IMR-90 (cell line): ENCODE measurements at regions not wholly inside any gene's neighbourhood (a gene's known extent, or its start where the extent isn't known, plus 50 kb on each side); places are given as distances from the start of the nearest gene placed in this dataset.
A peak's percentile ranks its signal among the peaks of the same experiment; 100 is the strongest.

ENCODE experiments used
- ATAC-seq: fragments of 200-7000 bp; cut with Tn5 transposase; 2 replicates; pipeline ENCODE4 v1.9.1; 2020; ENCODE audit warnings: low read depth, mild to moderate bottlenecking, moderate library complexity
- BruUV-seq: library from RNA; stranded (reverse); fragments of 400-500 nt; replicated peaks from 2 replicates; lab custom pipeline; 2021; lab: Mats Ljungman, UMichigan
- CTCF ChIA-PET: fragments of 300-600 bp; formaldehyde crosslinking; extraction: SDS; loops from one replicate; lab custom pipeline; 2021; ENCODE audit warnings: antibody characterized with exemption; lab: Yijun Ruan, JAX
- POLR2A ChIA-PET: fragments of 300-600 bp; sonication (Branson Sonifier 250); formaldehyde crosslinking; loops from one replicate; lab custom pipeline; 2022; ENCODE audit warnings: antibody characterized with exemption; ENCODE audit not compliant: unreplicated experiment; lab: Charles Lee
- DNase-seq: peaks from one replicate; pipeline ENCODE4 v3.0.0; 2013
- H2AFZ ChIP-seq: replicated peaks from 2 replicates; pipeline ENCODE3; 2013; ENCODE audit warnings: low read length, mild to moderate bottlenecking; ENCODE audit not compliant: poor library complexity
- H2AK5ac ChIP-seq: 2 replicates; pipeline ENCODE4 v1.6.1; 2013; ENCODE audit warnings: low read depth, low read length, inconsistent platforms
- H2AK9ac ChIP-seq: replicated peaks from 2 replicates; pipeline ENCODE3; 2013; ENCODE audit warnings: mild to moderate bottlenecking, low read depth, low read length, moderate library complexity; ENCODE audit not compliant: poor library complexity
- H2BK120ac ChIP-seq: 2 replicates; pipeline ENCODE4 v1.6.1; 2013; ENCODE audit warnings: low read depth, low read length, inconsistent platforms
- H2BK15ac ChIP-seq: 3 replicates; pipeline ENCODE4 v1.6.1; 2013; ENCODE audit warnings: low read depth, low read length, inconsistent platforms
- H2BK20ac ChIP-seq: 2 replicates; pipeline ENCODE4 v1.6.1; 2013; ENCODE audit warnings: low read depth, mild to moderate bottlenecking, inconsistent platforms, low read length, moderate library complexity
- H2BK5ac ChIP-seq: 2 replicates; pipeline ENCODE4 v1.6.1; 2013; ENCODE audit warnings: mild to moderate bottlenecking, low read depth, low read length, inconsistent platforms; ENCODE audit not compliant: poor library complexity, severe bottlenecking
- H3K14ac ChIP-seq: replicated peaks from 2 replicates; pipeline ENCODE4 v1.6.1; 2013; ENCODE audit warnings: low read depth, low read length, inconsistent platforms
- H3K18ac ChIP-seq: 2 replicates; pipeline ENCODE4 v1.6.1; 2013; ENCODE audit warnings: low read depth, low read length, control low read depth
- H3K23ac ChIP-seq: 2 replicates; pipeline ENCODE4 v1.6.1; 2013; ENCODE audit warnings: low read depth, low read length, inconsistent platforms
- H3K27ac ChIP-seq: 2 replicates; pipeline ENCODE4 v1.5.1; 2013; ENCODE audit warnings: mild to moderate bottlenecking, control low read depth, low read length; ENCODE audit not compliant: insufficient read depth
- H3K27me3 ChIP-seq: 2 replicates; pipeline ENCODE4 v1.6.1; 2013; ENCODE audit warnings: low read length; ENCODE audit not compliant: control insufficient read depth, insufficient read depth
- H3K36me3 ChIP-seq: 2 replicates; pipeline ENCODE4 v1.6.1; 2013; ENCODE audit warnings: low read length, mixed read lengths; ENCODE audit not compliant: control insufficient read depth, insufficient read depth
- H3K4ac ChIP-seq: 2 replicates; pipeline ENCODE4 v1.6.1; 2013; ENCODE audit warnings: low read depth, low read length, inconsistent platforms
- H3K4me1 ChIP-seq: 2 replicates; pipeline ENCODE4 v1.6.1; 2013; ENCODE audit warnings: low read length, mixed read lengths; ENCODE audit not compliant: control insufficient read depth, insufficient read depth
- H3K4me2 ChIP-seq: 2 replicates; pipeline ENCODE4 v1.6.1; 2013; ENCODE audit warnings: low read depth, mild to moderate bottlenecking, control low read depth, low read length, moderate library complexity
- H3K4me3 ChIP-seq: 2 replicates; pipeline ENCODE4 v1.5.1; 2013; ENCODE audit warnings: low read depth, mild to moderate bottlenecking, control low read depth, low read length, moderate library complexity; ENCODE audit not compliant: insufficient read depth
- H3K56ac ChIP-seq: 2 replicates; pipeline ENCODE4 v1.6.1; 2013; ENCODE audit warnings: low read length, inconsistent platforms; ENCODE audit not compliant: insufficient read depth; ENCODE audit errors: extremely low read depth
- H3K79me1 ChIP-seq, 2 experiments: 2 replicates each; pipeline ENCODE4 v1.6.1; 2013; ENCODE audit warnings: low read length in 2 of 2, inconsistent platforms in 1 of 2, low read depth in 1 of 2
- H3K9ac ChIP-seq: 2 replicates; pipeline ENCODE4 v1.6.1; 2013; ENCODE audit warnings: low read depth, low read length, control low read depth
- H3K9me1 ChIP-seq: 2 replicates; pipeline ENCODE4 v1.6.1; 2013; ENCODE audit warnings: low read length, inconsistent platforms; ENCODE audit not compliant: insufficient read depth
- H3K9me3 ChIP-seq: 2 replicates; pipeline ENCODE4 v1.6.1; 2013; ENCODE audit warnings: low read length; ENCODE audit not compliant: control insufficient read depth, insufficient read depth
- H4K20me1 ChIP-seq: 2 replicates; pipeline ENCODE4 v1.6.1; 2013; ENCODE audit warnings: low read length, inconsistent platforms; ENCODE audit not compliant: insufficient read depth
- H4K5ac ChIP-seq: 2 replicates; pipeline ENCODE4 v1.6.1; 2013; ENCODE audit warnings: mild to moderate bottlenecking, low read depth, low read length, control low read depth
- H4K8ac ChIP-seq, 2 experiments: 2 replicates each; pipeline ENCODE4 v1.6.1; 2013; ENCODE audit warnings: low read depth in 2 of 2, low read length in 2 of 2, control low read depth in 1 of 2, inconsistent platforms in 1 of 2
- H4K91ac ChIP-seq: 2 replicates; pipeline ENCODE4 v1.6.1; 2013; ENCODE audit warnings: low read depth, low read length, inconsistent platforms; ENCODE audit not compliant: insufficient read depth
- BHLHE40 ChIP-seq: fragments of 150-350 bp; IDR thresholded peaks from 2 replicates; pipeline ENCODE4 v1.6.1; 2016; ENCODE audit warnings: mild to moderate bottlenecking, low read depth, low read length
- CHD1 ChIP-seq: IDR thresholded peaks from 2 replicates; pipeline ENCODE4 v1.6.1; 2012; ENCODE audit warnings: low read depth, low read length, improper control_type of control experiment
- FOS ChIP-seq: fragments of 150-350 bp; IDR thresholded peaks from 2 replicates; pipeline ENCODE4 v1.6.1; 2016; ENCODE audit warnings: low read depth, low read length
- MAFK ChIP-seq: IDR thresholded peaks from 2 replicates; pipeline ENCODE4 v1.6.1; 2012; ENCODE audit warnings: low read depth, low read length, improper control_type of control experiment
- MAZ ChIP-seq: IDR thresholded peaks from 2 replicates; pipeline ENCODE4 v1.6.1; 2012; ENCODE audit warnings: low read depth, mild to moderate bottlenecking, low read length, improper control_type of control experiment, moderate library complexity, borderline replicate concordance
- MXI1 ChIP-seq: IDR thresholded peaks from 2 replicates; pipeline ENCODE4 v1.6.1; 2012; ENCODE audit warnings: low read depth, mild to moderate bottlenecking, low read length, moderate library complexity, borderline replicate concordance
- NFE2L2 ChIP-seq: fragments of 150-350 bp; IDR thresholded peaks from 2 replicates; pipeline ENCODE4 v1.6.1; 2016; ENCODE audit warnings: low read depth, mild to moderate bottlenecking, low read length
- POLR2A ChIP-seq: IDR thresholded peaks from 2 replicates; pipeline ENCODE4 v1.6.1; 2012; ENCODE audit warnings: mild to moderate bottlenecking, low read depth, low read length
- RFX5 ChIP-seq: IDR thresholded peaks from 2 replicates; pipeline ENCODE4 v1.8.0; 2012; ENCODE audit warnings: low read depth, mild to moderate bottlenecking, low read length, moderate library complexity
- WGBS, 2 experiments: methylation state at CpG; one replicate each; pipeline versions ENCODE4 v1.1.5 to v1.1.7; 2013; ENCODE audit warnings: missing lambda C conversion rate in 2 of 2; ENCODE audit not compliant: insufficient read length in 1 of 2; ENCODE audit errors: extremely low coverage in 2 of 2; 5-methylcytosine and 5-hydroxymethylcytosine counted together
- dilution Hi-C: fragments of 300-500 bp; cut with HindIII; formaldehyde crosslinking; loops from one replicate; pipeline ENCODE4 v1.14.3; 2018; ENCODE audit warnings: low sequenced_read_pairs; ENCODE audit not compliant: unreplicated experiment
- in situ Hi-C: fragments of 300-500 bp; cut with MboI; formaldehyde crosslinking; loops from 3 replicates; pipeline ENCODE4 v1.14.3; 2019; ENCODE audit warnings: low sequenced_read_pairs, inconsistent platforms, mixed read lengths
- intact Hi-C: fragments of 100-400 bp; cut with micrococcal nuclease; formaldehyde crosslinking; loops from 2 replicates; pipeline ENCODE4 v1.10.0; 2022

DNA sequence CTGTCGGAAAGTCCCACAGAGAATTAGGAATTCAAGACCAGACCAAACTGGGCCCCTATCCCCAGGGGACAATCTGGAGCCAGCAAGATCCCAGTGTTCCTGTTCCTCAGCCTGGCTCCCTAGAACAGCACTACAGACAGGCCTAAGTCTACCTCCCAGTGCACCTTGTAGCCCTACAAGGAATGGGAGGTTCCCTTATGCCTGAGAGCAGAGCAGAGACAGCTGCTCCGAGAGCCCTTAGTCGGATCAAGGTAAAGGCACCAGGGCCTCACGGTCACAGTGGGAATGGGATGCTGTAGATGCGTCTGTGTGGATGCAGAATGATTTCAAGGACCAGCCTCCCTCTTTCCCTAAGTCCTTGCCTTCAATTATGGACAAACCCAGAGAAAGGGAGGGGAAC lies 204.5 kb upstream of the STXBP5 start:
- TF ChIP-seq MAZ = no peak
- TF ChIP-seq RFX5 = no peak
- no peak for TF ChIP-seq POLR2A
- TF ChIP-seq BHLHE40 = no peak
- TF ChIP-seq CHD1 = no peak
- no peak for TF ChIP-seq MXI1
- TF ChIP-seq MAFK = no peak
- TF ChIP-seq NFE2L2 = no peak
- no peak for TF ChIP-seq FOS

More for the DNA sequence above, 204.5 kb upstream of the STXBP5 start:
- Histone ChIP-seq H3K9me1 (peaks cover 9% of the 10 kb centered on the region), H2AK9ac (no peak overlapping the region), H3K18ac (peak overlapping the region; percentile 57), H3K9me3 (no peaks in the 10 kb centered on the region), H4K91ac (peak overlapping the region; percentile 24), H3K56ac (no peak overlapping the region), H3K4me1 (peaks cover 6% of the 10 kb centered on the region), H2AK5ac (peak overlapping the region; percentile 54; the same call in 1 of the 2 replicates), H2BK5ac (no peak overlapping the region), H3K4me2 (no peak overlapping the region), H3K23ac (peak overlapping the region; percentile 59; the same call in 1 of the 2 replicates), H2BK15ac (peak overlapping the region; percentile 29; the same call in 2 of the 3 replicates), H3K27me3 (no peaks in the 10 kb centered on the region), H3K27ac (no peak overlapping the region), H2BK20ac (peak overlapping the region; percentile 58), H3K4me3 (no peak overlapping the region), H4K8ac (peak overlapping the region in 1 of 2 experiments; percentile 60; a peak in 1 of 4 replicates), H3K9ac (no peak overlapping the region), H4K5ac (peak overlapping the region; percentile 30), H2AFZ (peak overlapping the region; percentile 65), H2BK120ac (peak overlapping the region; percentile 41), H3K79me1 (no peaks in the 10 kb centered on the region), H3K4ac (peak overlapping the region; percentile 30), H3K14ac (peak overlapping the region; percentile 60), H4K20me1 (no peaks in the 10 kb centered on the region), H3K36me3 (no peaks in the 10 kb centered on the region)
- in situ Hi-C loops = no loop called here
- no peak for DNase-seq
- dilution Hi-C loops = no loop called here
- ChIA-PET CTCF (no interaction called here), POLR2A (no interaction called here)
- ATAC-seq = no peak
- WGBS, 2 experiments = no CpG with 5 or more reads among the region's 5 CpGs
- no TSS peak for BruUV-seq
- intact Hi-C loops = loop anchor here (10.0 kb wide), 1 partner anchor 205 kb away; the partner anchor contains the start of gene STXBP5
